ENCODE measurements at regions not wholly inside any gene's neighbourhood (a gene's known extent, or its start where the extent isn't known, plus 50 kb on each side); places are given as distances from the start of the nearest gene placed in this dataset.
"Not testable (repeated sequence)": the region's sequence is repeated elsewhere in the genome, so short reads cannot be mapped to it uniquely, and the experiment has no call there.

- ATAC-seq (peak; percentile 94), DNase-seq (ENCODE audit: low spot score) (peak; percentile 69)
- Mint-ChIP-seq H3K4me1 (no peaks in the 10 kb centered on the region), H3K27ac (no peak overlapping the region; the same call in 1 of the 2 replicates), H3K36me3 (no peaks in the 10 kb centered on the region), H3K4me3 (no peak overlapping the region), H3K9me3 (no peaks in the 10 kb centered on the region), H3K27me3 (ENCODE audit: low read depth) (no peaks in the 10 kb centered on the region)
- ChIA-PET POLR2A (no interaction called here), CTCF (interaction anchor here (0.9 to 1.1 kb wide), 3 partner anchors 18 to 164 kb away, joined by 3 to 4 read pairs (median 3); no protein-coding TSS in a partner anchor)
- no peak for TF ChIP-seq NFATC4 (CRISPR knock-in tag; IDR thresholded peaks at IDR 0.05)
- TF ChIP-seq CTCF (IDR thresholded peaks at IDR 0.05) = peak; percentile 63
Observed at GRCh38 chr2:175414882-175415487, 233.5 kb upstream of the ATP5MC3 start.

- no peak for ATAC-seq
- Mint-ChIP-seq H3K36me3 (no peaks in the 10 kb centered on the region), H3K27me3 (ENCODE audit: low read depth) (no peaks in the 10 kb centered on the region), H3K27ac (no peak overlapping the region), H3K9me3 (no peaks in the 10 kb centered on the region), H3K4me3 (no peak overlapping the region), H3K4me1 (no peaks in the 10 kb centered on the region)
- CTCF ChIA-PET = interaction anchor here (1.0 to 1.1 kb wide), 2 partner anchors 152 to 163 kb away, joined by 3 to 4 read pairs; no protein-coding TSS in a partner anchor
- no peak for TF ChIP-seq PRRX2 (CRISPR knock-in tag; IDR thresholded peaks at IDR 0.05)
- TF ChIP-seq ZNF425 (CRISPR knock-in tag; conservative IDR thresholded peaks at IDR 0.05) = no peak
- no peak for TF ChIP-seq ATF6 (CRISPR knock-in tag; IDR thresholded peaks at IDR 0.05)
- no peak for TF ChIP-seq STAT6 (CRISPR knock-in tag; conservative IDR thresholded peaks at IDR 0.05; ENCODE audit: low read depth)
- TF ChIP-seq RORB (CRISPR knock-in tag; IDR thresholded peaks at IDR 0.05) = no peak
- TF ChIP-seq HMGA2 (CRISPR knock-in tag; IDR thresholded peaks at IDR 0.05) = no peak
- no peak for TF ChIP-seq ZNF416 (CRISPR knock-in tag; IDR thresholded peaks at IDR 0.05)
- no peak for TF ChIP-seq NR2C2 (CRISPR knock-in tag; IDR thresholded peaks at IDR 0.05)
- TF ChIP-seq FOXP4 (CRISPR knock-in tag; IDR thresholded peaks at IDR 0.05) = no peak
- no peak for TF ChIP-seq IRF2 (CRISPR knock-in tag; IDR thresholded peaks at IDR 0.05; ENCODE audit: borderline replicate concordance, low read depth)
- no peak for TF ChIP-seq ESRRA (CRISPR knock-in tag; IDR thresholded peaks at IDR 0.05; ENCODE audit: borderline replicate concordance)
- TF ChIP-seq ZMAT4 (CRISPR knock-in tag; IDR thresholded peaks at IDR 0.05) = no peak
- POLR2A ChIA-PET = no interaction called here
- no peak for DNase-seq (ENCODE audit: low spot score)
Observed at GRCh38 chr2:175414191-175414881, 232.8 kb upstream of the ATP5MC3 start.

GRCh38 chr2:175410941-175411340 lies 229.4 kb upstream of the ATP5MC3 start:
- H3K27me3 Mint-ChIP-seq (ENCODE audit: low read depth); H3K36me3 Mint-ChIP-seq; POLR2A ChIA-PET; H3K9me3 Mint-ChIP-seq; H3K4me3 Mint-ChIP-seq; ATAC-seq; H3K27ac Mint-ChIP-seq; H3K4me1 Mint-ChIP-seq; CTCF ChIA-PET; DNase-seq (ENCODE audit: low spot score): not testable (repeated sequence)
